ENCODE measurements at regions not wholly inside any gene's neighbourhood (a gene's known extent, or its start where the extent isn't known, plus 50 kb on each side); places are given as distances from the start of the nearest gene placed in this dataset.

DNA sequence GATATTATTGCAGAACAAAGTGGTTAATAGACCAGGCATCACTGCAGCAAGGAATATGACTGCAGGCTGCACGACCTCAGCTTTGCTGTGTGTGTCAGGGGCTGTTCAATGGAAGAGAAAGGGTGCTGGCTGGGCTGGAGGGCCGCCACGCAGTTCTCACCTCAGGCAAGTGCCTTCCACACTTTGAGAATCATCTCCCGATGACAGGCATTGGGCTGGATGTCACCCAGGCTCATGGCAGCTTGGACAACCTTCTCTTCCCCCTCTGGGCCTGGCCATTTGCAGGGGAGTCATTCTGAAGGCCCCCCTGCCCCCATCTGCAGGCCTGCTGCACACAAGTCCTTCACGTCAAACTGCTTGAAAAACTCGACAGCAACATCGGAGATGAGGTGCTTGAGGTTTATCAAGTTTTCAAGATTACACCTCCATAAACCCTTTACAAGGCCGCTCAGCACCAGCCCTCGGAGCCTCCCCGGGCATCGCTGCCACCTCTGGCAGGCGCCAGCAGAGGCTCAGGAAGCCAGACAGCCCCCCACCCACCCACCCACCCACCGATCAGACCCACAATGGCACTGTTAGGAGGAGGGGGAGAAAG lies 165.9 kb upstream of the GSC start:
- Histone ChIP-seq H3K36me3 (replicated peaks in 1 of 2; ENCODE audit: insufficient read depth in 1 of 2, low read depth in 2 of 2) (no peaks in the 10 kb centered on the region), H3K27me3 (no peaks in the 10 kb centered on the region), H3K4me3 (no peak overlapping the region), H3K4me1 (peaks cover 12% of the 10 kb centered on the region), H3K27ac (peak overlapping the region in 1 of 4 donors; percentile 87), H3K9me3 (no peaks in the 10 kb centered on the region)
- DNase-seq = no peak
- ATAC-seq = no peak
- intact Hi-C loops (cut with DNase I) = no loop called here
- TF ChIP-seq POLR2A (IDR thresholded peaks at IDR 0.05) = no peak
- TF ChIP-seq, protein P1, sequence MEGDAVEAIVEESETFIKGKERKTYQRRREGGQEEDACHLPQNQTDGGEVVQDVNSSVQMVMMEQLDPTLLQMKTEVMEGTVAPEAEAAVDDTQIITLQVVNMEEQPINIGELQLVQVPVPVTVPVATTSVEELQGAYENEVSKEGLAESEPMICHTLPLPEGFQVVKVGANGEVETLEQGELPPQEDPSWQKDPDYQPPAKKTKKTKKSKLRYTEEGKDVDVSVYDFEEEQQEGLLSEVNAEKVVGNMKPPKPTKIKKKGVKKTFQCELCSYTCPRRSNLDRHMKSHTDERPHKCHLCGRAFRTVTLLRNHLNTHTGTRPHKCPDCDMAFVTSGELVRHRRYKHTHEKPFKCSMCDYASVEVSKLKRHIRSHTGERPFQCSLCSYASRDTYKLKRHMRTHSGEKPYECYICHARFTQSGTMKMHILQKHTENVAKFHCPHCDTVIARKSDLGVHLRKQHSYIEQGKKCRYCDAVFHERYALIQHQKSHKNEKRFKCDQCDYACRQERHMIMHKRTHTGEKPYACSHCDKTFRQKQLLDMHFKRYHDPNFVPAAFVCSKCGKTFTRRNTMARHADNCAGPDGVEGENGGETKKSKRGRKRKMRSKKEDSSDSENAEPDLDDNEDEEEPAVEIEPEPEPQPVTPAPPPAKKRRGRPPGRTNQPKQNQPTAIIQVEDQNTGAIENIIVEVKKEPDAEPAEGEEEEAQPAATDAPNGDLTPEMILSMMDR (IDR thresholded peaks at IDR 0.05) = no peak
- WGBS, 2 donors = 75 to 81% methylated on average over 9 to 13 of the region's 13 CpGs

DNA sequence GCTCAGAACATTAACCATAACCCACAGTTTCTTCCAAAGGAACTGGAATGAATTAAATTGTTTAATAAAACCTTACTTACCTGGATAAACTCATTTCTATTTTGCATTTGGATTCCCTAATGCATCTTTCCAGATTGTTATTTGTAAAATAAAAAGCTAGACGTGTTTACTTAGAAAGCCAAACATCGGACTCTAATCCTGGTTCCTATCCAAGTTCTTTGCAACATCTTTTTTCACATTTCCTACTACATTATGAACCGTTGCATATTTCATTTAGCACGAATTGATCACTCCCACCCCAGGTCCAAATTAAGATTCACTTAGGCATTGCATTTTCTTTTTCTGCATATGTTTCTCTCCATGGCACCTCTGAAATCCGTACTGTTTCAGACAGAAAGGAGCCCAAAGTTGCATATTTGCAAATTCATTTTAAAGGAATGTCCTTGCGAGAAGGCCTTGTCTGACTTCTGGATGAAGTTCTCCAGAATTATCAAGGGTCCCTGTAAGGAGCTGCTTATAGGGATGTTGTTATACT lies 164.4 kb upstream of the GSC start:
- intact Hi-C loops (cut with DNase I) = no loop called here
- Histone ChIP-seq H3K4me1 (peaks cover 12% of the 10 kb centered on the region), H3K27me3 (no peaks in the 10 kb centered on the region), H3K4me3 (no peak overlapping the region), H3K9me3 (no peaks in the 10 kb centered on the region), H3K27ac (no peak overlapping the region), H3K36me3 (replicated peaks in 1 of 2; ENCODE audit: insufficient read depth in 1 of 2, low read depth in 2 of 2) (no peaks in the 10 kb centered on the region)
- no peak for TF ChIP-seq POLR2A (IDR thresholded peaks at IDR 0.05)
- TF ChIP-seq, protein P1 (IDR thresholded peaks at IDR 0.05) = no peak
- no peak for ATAC-seq
- WGBS, 2 donors = 36 to 49% methylated on average over 6 of the region's 6 CpGs
- DNase-seq = no peak

DNA sequence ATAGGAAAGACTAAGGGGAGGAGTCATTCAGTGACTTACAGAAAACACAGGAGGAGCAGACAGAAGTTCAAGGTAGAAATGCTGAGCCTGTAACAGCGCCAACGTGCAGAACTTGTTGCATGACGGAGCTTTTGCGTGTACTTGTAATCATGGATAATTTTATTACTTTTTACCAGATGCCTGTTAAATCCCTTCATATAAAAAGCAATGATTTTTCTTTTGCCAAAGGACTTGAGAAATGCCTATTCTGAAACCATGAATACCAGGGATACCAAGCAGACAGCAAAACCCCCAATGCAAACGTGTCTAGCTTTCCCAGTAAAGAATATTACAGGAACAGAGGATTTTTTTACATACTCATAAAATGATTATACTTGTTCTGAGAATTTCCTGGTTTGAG lies 163.6 kb upstream of the GSC start:
- Histone ChIP-seq H3K4me3 (no peak overlapping the region), H3K4me1 (peaks cover 12% of the 10 kb centered on the region), H3K27ac (no peak overlapping the region), H3K36me3 (replicated peaks in 1 of 2; ENCODE audit: insufficient read depth in 1 of 2, low read depth in 2 of 2) (no peaks in the 10 kb centered on the region), H3K27me3 (no peaks in the 10 kb centered on the region), H3K9me3 (no peaks in the 10 kb centered on the region)
- WGBS, 2 donors = 79 to 82% methylated on average over 5 of the region's 5 CpGs
- no peak for DNase-seq
- intact Hi-C loops (cut with DNase I) = no loop called here
- TF ChIP-seq POLR2A (IDR thresholded peaks at IDR 0.05) = no peak
- TF ChIP-seq, protein P1 (IDR thresholded peaks at IDR 0.05) = no peak
- ATAC-seq = no peak

DNA sequence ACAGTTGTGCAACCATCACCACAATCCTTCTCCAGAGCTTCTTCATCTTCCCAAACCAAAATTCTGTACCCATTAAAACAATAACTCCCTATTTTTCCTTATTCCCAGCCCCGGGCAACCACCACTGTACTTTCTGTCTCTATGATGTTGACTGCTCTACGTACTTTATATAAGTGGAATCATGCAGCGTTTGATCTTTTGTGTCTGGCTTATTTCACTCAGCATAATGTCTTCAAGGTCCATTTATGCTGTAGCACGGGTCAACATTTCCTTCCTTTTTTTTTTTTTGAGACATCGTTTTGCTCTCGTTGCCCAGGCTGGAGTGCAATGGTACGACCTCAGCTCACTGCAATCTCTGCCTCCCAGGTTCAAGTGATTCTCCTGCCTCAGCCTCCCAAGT lies 162.7 kb upstream of the GSC start:
- Histone ChIP-seq H3K4me1 (peaks cover 12% of the 10 kb centered on the region), H3K27me3 (no peaks in the 10 kb centered on the region), H3K4me3 (no peak overlapping the region), H3K27ac (no peak overlapping the region), H3K36me3 (replicated peaks in 1 of 2; ENCODE audit: insufficient read depth in 1 of 2, low read depth in 2 of 2) (no peaks in the 10 kb centered on the region), H3K9me3 (no peaks in the 10 kb centered on the region)
- DNase-seq = no peak
- WGBS, 2 donors = 68 to 82% methylated on average over 7 of the region's 7 CpGs
- TF ChIP-seq, protein P1 (IDR thresholded peaks at IDR 0.05) = no peak
- TF ChIP-seq POLR2A (IDR thresholded peaks at IDR 0.05) = no peak
- intact Hi-C loops (cut with DNase I) = no loop called here
- ATAC-seq = no peak

DNA sequence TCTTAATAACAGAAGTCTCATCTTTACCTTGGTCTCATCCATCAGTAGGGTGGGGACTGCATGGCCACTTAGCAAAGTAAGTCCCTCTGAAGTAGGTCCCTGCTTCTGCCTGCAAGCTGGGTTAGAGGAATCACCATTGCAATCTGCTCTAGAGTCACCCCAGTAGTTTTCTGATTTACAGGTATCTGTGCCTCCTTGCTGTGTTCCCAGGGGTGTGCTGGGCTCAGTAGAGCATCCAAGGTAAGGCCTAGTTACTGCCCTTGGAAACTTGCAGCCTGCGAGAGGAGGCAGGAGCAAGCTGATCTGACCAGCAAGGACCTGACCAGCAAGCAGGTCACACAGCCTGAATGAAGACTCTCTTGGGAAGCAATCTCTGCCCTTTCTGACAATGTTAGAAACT lies 160.8 kb upstream of the GSC start:
- no peak overlapping the region for H3K27ac ChIP-seq

More for the DNA sequence above, 160.8 kb upstream of the GSC start:
- TF ChIP-seq, protein P1 (IDR thresholded peaks at IDR 0.05) = no peak
- no peak for TF ChIP-seq POLR2A (IDR thresholded peaks at IDR 0.05)
- no peak overlapping the region for H3K4me3 ChIP-seq
- WGBS, 2 donors = 100% methylated on average over 1 of the region's 1 CpG
- H3K9me3 ChIP-seq = no peaks in the 10 kb centered on the region
- no peaks in the 10 kb centered on the region for H3K4me1 ChIP-seq
- DNase-seq (no peak), ATAC-seq (no peak)
- H3K36me3 ChIP-seq (replicated peaks in 1 of 2; ENCODE audit: insufficient read depth in 1 of 2, low read depth in 2 of 2) = no peaks in the 10 kb centered on the region
- intact Hi-C loops (cut with DNase I) = no loop called here
- H3K27me3 ChIP-seq = no peaks in the 10 kb centered on the region
